ENCODE measurements at regions not wholly inside any gene's neighbourhood (a gene's known extent, or its start where the extent isn't known, plus 50 kb on each side); places are given as distances from the start of the nearest gene placed in this dataset.
"Not testable (repeated sequence)": the region's sequence is repeated elsewhere in the genome, so short reads cannot be mapped to it uniquely, and the experiment has no call there.

DNA sequence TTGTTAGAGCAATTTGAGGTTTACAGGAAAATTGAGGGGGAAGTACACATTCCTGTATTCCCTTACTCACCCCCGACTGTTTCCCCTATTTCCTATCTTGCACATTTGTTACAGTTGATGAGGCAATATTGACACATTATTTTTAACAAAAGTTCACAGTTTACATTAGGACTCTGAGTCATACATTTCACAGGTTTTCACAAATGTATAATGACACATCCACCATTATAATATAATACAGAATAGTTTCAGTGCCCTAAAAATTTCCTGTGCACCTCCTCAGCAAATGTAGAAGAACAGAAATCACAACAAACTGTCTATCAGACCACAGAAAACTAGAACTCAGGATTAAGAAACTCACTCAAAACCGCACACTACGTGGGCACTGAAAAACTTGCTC lies 160.6 kb upstream of the RMP24 start:
- Histone ChIP-seq H3K4me1 (ENCODE audit: insufficient read depth, low read length, poor library complexity, severe bottlenecking) (peaks cover 23% of the 10 kb centered on the region), H3K9me2 (replicated peaks; ENCODE audit: low read depth, low read length) (no peaks in the 10 kb centered on the region), H4K20me1 (ENCODE audit: insufficient read depth, low read length, poor library complexity, severe bottlenecking) (no peaks in the 10 kb centered on the region), H2AFZ (ENCODE audit: low read length) (no peak overlapping the region), H3K4me3 (ENCODE audit: low read length, poor library complexity, severe bottlenecking) (no peak overlapping the region), H3K27me3 (ENCODE audit: insufficient read depth, low read length, poor library complexity, severe bottlenecking) (no peaks in the 10 kb centered on the region), H3F3A (ENCODE audit: low read depth) (peaks cover 3% of the 10 kb centered on the region; the same call in 1 of the 2 replicates), H3K4me2 (ENCODE audit: low read depth, low read length, poor library complexity, severe bottlenecking) (no peak overlapping the region), H3K79me2 (ENCODE audit: insufficient read depth, low read length) (no peaks in the 10 kb centered on the region), H3K9ac (ENCODE audit: low read depth, low read length, poor library complexity, severe bottlenecking) (no peak overlapping the region), H3K9me3 (ENCODE audit: insufficient read depth, low read depth, low read length) (no peaks in the 10 kb centered on the region), H3K36me3 (ENCODE audit: insufficient read depth, low read length) (no peaks in the 10 kb centered on the region)
- no peak for TF ChIP-seq EZH2phosphoT487 (IDR thresholded peaks at IDR 0.05; ENCODE audit: borderline replicate concordance)

DNA sequence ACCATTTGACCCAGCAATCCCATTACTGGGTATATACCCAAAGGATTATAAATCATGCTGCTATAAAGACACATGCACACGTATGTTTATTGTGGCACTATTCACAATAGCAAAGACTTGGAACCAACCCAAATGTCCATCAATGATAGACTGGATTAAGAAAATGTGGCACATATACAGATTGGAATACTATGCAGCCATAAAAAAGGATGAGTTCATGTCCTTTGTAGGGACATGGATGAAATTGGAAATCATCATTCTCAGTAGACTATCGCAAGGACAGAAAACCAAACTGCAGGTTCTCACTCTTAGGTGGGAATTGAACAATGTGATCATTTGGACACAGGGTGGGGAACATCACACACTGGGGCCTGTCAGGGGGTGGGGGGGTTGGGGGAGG lies 157.5 kb upstream of the RMP24 start:
- H3K36me3 ChIP-seq (ENCODE audit: insufficient read depth, low read length); H2AFZ ChIP-seq (ENCODE audit: low read length); H3K4me1 ChIP-seq (ENCODE audit: insufficient read depth, low read length, poor library complexity, severe bottlenecking); H3K9me3 ChIP-seq (ENCODE audit: insufficient read depth, low read depth, low read length); H3K4me2 ChIP-seq (ENCODE audit: low read depth, low read length, poor library complexity, severe bottlenecking); H3K9ac ChIP-seq (ENCODE audit: low read depth, low read length, poor library complexity, severe bottlenecking); H3K9me2 ChIP-seq (replicated peaks; ENCODE audit: low read depth, low read length); H4K20me1 ChIP-seq (ENCODE audit: insufficient read depth, low read length, poor library complexity, severe bottlenecking); H3K79me2 ChIP-seq (ENCODE audit: insufficient read depth, low read length); H3F3A ChIP-seq (ENCODE audit: low read depth); H3K27me3 ChIP-seq (ENCODE audit: insufficient read depth, low read length, poor library complexity, severe bottlenecking); H3K4me3 ChIP-seq (ENCODE audit: low read length, poor library complexity, severe bottlenecking): not testable (repeated sequence)

DNA sequence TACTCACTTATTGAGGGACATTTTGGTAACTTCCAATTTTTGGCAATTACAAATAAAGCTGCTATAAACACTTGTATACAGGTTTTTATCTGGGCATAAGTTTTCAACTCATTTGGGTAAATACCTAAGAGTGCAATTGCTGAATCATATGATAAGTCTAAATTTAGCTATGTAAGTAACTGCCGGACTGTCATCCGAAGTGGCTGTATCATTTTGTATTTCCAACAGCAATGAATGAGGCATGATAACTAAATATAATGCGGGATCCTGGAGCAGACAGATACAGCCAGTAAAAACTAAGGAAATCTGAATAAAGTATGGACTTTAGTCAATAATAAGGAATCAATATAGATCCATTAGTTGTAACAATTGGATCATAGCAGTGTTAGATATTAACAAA lies 156.5 kb upstream of the RMP24 start:
- no peak overlapping the region for H3K4me2 ChIP-seq (ENCODE audit: low read depth, low read length, poor library complexity, severe bottlenecking)

DNA sequence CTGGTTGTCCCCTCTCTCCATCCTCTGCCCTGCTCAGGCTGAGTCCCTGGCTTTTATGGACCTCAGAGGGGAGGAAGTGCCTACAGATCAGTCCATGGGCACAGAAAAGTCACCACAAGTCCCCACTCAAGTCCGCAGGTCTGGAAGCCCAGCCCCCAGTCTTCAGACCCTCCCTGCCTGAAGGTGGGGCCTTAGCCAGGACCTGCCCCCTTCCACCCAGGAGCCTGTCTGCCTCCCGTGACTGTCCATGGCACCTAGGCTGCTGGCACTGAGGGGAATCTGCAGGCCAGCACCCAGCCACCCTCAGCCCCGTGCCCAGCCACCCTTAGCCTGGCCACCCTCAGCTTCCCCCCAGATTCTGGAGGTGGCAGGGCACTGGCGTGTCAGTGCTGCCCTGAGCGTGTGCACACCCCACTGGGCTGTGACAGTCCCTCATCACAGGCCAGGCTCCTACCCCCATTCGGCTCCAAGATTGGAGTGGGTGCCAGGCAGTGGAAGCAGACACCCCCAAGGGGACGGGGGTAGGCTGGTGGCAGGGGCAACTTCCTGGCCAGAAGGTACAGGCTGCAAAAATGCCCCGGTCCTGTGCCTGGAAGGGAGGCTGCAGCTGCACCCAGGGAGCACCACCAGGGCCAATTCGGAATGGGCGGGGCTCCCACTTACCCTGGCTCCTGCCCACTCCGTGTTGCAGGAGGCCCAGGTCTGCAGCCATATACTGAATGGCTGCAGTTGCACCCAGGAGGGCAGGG lies 154.7 kb upstream of the RMP24 start:
- Histone ChIP-seq H3K9ac (ENCODE audit: low read depth, low read length, poor library complexity, severe bottlenecking) (no peak overlapping the region), H3K9me2 (replicated peaks; ENCODE audit: low read depth, low read length) (no peaks in the 10 kb centered on the region), H3K4me1 (ENCODE audit: insufficient read depth, low read length, poor library complexity, severe bottlenecking) (no peaks in the 10 kb centered on the region), H4K20me1 (ENCODE audit: insufficient read depth, low read length, poor library complexity, severe bottlenecking) (no peaks in the 10 kb centered on the region), H3K27me3 (ENCODE audit: insufficient read depth, low read length, poor library complexity, severe bottlenecking) (no peaks in the 10 kb centered on the region), H2AFZ (ENCODE audit: low read length) (no peak overlapping the region), H3K79me2 (ENCODE audit: insufficient read depth, low read length) (no peaks in the 10 kb centered on the region), H3K4me2 (ENCODE audit: low read depth, low read length, poor library complexity, severe bottlenecking) (no peak overlapping the region), H3K9me3 (ENCODE audit: insufficient read depth, low read depth, low read length) (no peaks in the 10 kb centered on the region), H3K36me3 (ENCODE audit: insufficient read depth, low read length) (no peaks in the 10 kb centered on the region), H3K4me3 (ENCODE audit: low read length, poor library complexity, severe bottlenecking) (no peak overlapping the region), H3F3A (ENCODE audit: low read depth) (no peaks in the 10 kb centered on the region)
- TF ChIP-seq, protein P1, sequence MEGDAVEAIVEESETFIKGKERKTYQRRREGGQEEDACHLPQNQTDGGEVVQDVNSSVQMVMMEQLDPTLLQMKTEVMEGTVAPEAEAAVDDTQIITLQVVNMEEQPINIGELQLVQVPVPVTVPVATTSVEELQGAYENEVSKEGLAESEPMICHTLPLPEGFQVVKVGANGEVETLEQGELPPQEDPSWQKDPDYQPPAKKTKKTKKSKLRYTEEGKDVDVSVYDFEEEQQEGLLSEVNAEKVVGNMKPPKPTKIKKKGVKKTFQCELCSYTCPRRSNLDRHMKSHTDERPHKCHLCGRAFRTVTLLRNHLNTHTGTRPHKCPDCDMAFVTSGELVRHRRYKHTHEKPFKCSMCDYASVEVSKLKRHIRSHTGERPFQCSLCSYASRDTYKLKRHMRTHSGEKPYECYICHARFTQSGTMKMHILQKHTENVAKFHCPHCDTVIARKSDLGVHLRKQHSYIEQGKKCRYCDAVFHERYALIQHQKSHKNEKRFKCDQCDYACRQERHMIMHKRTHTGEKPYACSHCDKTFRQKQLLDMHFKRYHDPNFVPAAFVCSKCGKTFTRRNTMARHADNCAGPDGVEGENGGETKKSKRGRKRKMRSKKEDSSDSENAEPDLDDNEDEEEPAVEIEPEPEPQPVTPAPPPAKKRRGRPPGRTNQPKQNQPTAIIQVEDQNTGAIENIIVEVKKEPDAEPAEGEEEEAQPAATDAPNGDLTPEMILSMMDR (conservative IDR thresholded peaks at IDR 0.05; ENCODE audit: low read length): no peak
- no peak for TF ChIP-seq EZH2phosphoT487 (IDR thresholded peaks at IDR 0.05; ENCODE audit: borderline replicate concordance)

More for the DNA sequence above, 156.5 kb upstream of the RMP24 start:
- Histone ChIP-seq H3K4me3 (ENCODE audit: low read length, poor library complexity, severe bottlenecking) (no peak overlapping the region), H3K4me1 (ENCODE audit: insufficient read depth, low read length, poor library complexity, severe bottlenecking) (no peaks in the 10 kb centered on the region), H3K9me2 (replicated peaks; ENCODE audit: low read depth, low read length) (no peaks in the 10 kb centered on the region), H2AFZ (ENCODE audit: low read length) (no peak overlapping the region), H3K9me3 (ENCODE audit: insufficient read depth, low read depth, low read length) (no peaks in the 10 kb centered on the region), H3F3A (ENCODE audit: low read depth) (no peaks in the 10 kb centered on the region), H3K27me3 (ENCODE audit: insufficient read depth, low read length, poor library complexity, severe bottlenecking) (no peaks in the 10 kb centered on the region), H3K36me3 (ENCODE audit: insufficient read depth, low read length) (no peaks in the 10 kb centered on the region), H3K79me2 (ENCODE audit: insufficient read depth, low read length) (no peaks in the 10 kb centered on the region), H4K20me1 (ENCODE audit: insufficient read depth, low read length, poor library complexity, severe bottlenecking) (no peaks in the 10 kb centered on the region), H3K9ac (ENCODE audit: low read depth, low read length, poor library complexity, severe bottlenecking) (no peak overlapping the region)
- no peak for TF ChIP-seq EZH2phosphoT487 (IDR thresholded peaks at IDR 0.05; ENCODE audit: borderline replicate concordance)
- TF ChIP-seq, protein P1 (conservative IDR thresholded peaks at IDR 0.05; ENCODE audit: low read length): no peak
